ENCODE measurements at regions not wholly inside any gene's neighbourhood (a gene's known extent, or its start where the extent isn't known, plus 50 kb on each side); places are given as distances from the start of the nearest gene placed in this dataset.

- no peak for TF ChIP-seq CTCF (IDR thresholded peaks at IDR 0.05; ENCODE audit: low read depth, low read length)
- DNase-seq (ENCODE audit: low read depth, low spot score) = no peak
- H3K4me3 ChIP-seq (ENCODE audit: low read depth, low read length) = no peak overlapping the region
- in situ Hi-C loops (cut with HindIII; ENCODE audit: low sequenced_read_pairs) = no loop called here
Observed at GRCh38 chr6:68046302-68046701, 588.8 kb upstream of the ADGRB3 start.

- no peak overlapping the region for H3K4me3 ChIP-seq (ENCODE audit: low read depth, low read length)
- DNase-seq (ENCODE audit: low read depth, low spot score) = no peak
- in situ Hi-C loops (cut with HindIII; ENCODE audit: low sequenced_read_pairs) = no loop called here
- TF ChIP-seq CTCF (IDR thresholded peaks at IDR 0.05; ENCODE audit: low read depth, low read length) = no peak
Observed at GRCh38 chr6:68045193-68045592, 589.9 kb upstream of the ADGRB3 start.

- no peak for TF ChIP-seq CTCF (IDR thresholded peaks at IDR 0.05; ENCODE audit: low read depth, low read length)
- in situ Hi-C loops (cut with HindIII; ENCODE audit: low sequenced_read_pairs) = no loop called here
- DNase-seq (ENCODE audit: low read depth, low spot score) = no peak
- H3K4me3 ChIP-seq (ENCODE audit: low read depth, low read length) = no peak overlapping the region
Observed at GRCh38 chr6:68044264-68044663, 590.8 kb upstream of the ADGRB3 start.

GRCh38 chr6:68043122-68043398 lies 592.0 kb upstream of the ADGRB3 start:
- no peak for TF ChIP-seq CTCF (IDR thresholded peaks at IDR 0.05; ENCODE audit: low read depth, low read length)
- no peak for DNase-seq (ENCODE audit: low read depth, low spot score)
- in situ Hi-C loops (cut with HindIII; ENCODE audit: low sequenced_read_pairs) = no loop called here
- no peak overlapping the region for H3K4me3 ChIP-seq (ENCODE audit: low read depth, low read length)

- no peak for TF ChIP-seq CTCF (IDR thresholded peaks at IDR 0.05; ENCODE audit: low read depth, low read length)
- no peak overlapping the region for H3K4me3 ChIP-seq (ENCODE audit: low read depth, low read length)
- no peak for DNase-seq (ENCODE audit: low read depth, low spot score)
- in situ Hi-C loops (cut with HindIII; ENCODE audit: low sequenced_read_pairs) = no loop called here
Observed at GRCh38 chr6:68042339-68043121, 592.6 kb upstream of the ADGRB3 start.

GRCh38 chr6:68040780-68041179 lies 594.3 kb upstream of the ADGRB3 start:
- in situ Hi-C loops (cut with HindIII; ENCODE audit: low sequenced_read_pairs) = no loop called here
- DNase-seq (ENCODE audit: low read depth, low spot score) = no peak
- TF ChIP-seq CTCF (IDR thresholded peaks at IDR 0.05; ENCODE audit: low read depth, low read length) = no peak
- peak overlapping the region; percentile 8 for H3K4me3 ChIP-seq (ENCODE audit: low read depth, low read length)

All from astrocyte of the spinal cord (primary cell).